GM11168 (cell line): ENCODE measurements at regions not wholly inside any gene's neighbourhood (a gene's known extent, or its start where the extent isn't known, plus 50 kb on each side); places are given as distances from the start of the nearest gene placed in this dataset.
"Not testable (repeated sequence)": the region's sequence is repeated elsewhere in the genome, so short reads cannot be mapped to it uniquely, and the experiment has no call there.

Experiments
- in situ Hi-C: fragments of 300-500 bp; cut with MboI; formaldehyde crosslinking; loops from one replicate; pipeline ENCODE4 v1.12.0; 2022; ENCODE audit warnings: low sequenced_read_pairs; ENCODE audit not compliant: unreplicated experiment

- in situ Hi-C loops = not testable (repeated sequence)
These were observed 53.3 kb upstream of the ARL4D start for GRCh38 chr17:43345515-43345914.

DNA sequence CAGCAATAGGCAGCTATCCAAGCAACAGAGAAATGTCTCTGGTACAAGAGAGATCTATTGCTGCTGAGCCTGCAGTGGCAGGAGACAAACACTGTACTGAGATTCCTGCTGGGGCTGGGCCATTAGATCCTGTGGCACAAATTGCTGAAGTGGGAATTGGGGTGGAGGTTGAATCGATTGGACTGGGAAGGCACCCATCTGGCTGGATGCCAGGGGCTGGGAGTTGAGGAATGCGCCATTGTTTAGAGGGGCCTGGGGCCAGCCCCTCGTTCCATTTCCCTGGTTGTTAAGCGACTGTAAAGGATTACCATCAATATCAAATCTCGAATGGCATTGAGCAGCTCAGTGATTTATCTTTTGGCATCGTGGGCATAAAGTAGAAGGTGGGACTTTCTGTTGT is 54.1 kb upstream of the ARL4D start:
- in situ Hi-C loops = no loop called here

DNA sequence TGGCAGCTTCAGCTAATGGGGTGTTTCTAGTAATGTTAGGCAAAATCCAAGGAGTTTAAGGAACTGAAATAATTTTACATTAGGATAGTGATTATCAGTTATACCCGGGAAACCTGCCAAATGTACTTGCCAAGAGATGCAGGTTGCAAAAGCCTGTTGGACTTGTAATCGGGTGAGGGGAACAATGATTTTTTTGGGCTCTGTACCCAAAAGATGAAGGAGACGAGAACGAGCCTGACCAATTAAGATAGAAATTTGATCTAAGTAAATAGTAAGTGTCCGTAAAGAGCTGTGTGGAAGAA is 56.3 kb upstream of the ARL4D start:
- in situ Hi-C loops = no loop called here

DNA sequence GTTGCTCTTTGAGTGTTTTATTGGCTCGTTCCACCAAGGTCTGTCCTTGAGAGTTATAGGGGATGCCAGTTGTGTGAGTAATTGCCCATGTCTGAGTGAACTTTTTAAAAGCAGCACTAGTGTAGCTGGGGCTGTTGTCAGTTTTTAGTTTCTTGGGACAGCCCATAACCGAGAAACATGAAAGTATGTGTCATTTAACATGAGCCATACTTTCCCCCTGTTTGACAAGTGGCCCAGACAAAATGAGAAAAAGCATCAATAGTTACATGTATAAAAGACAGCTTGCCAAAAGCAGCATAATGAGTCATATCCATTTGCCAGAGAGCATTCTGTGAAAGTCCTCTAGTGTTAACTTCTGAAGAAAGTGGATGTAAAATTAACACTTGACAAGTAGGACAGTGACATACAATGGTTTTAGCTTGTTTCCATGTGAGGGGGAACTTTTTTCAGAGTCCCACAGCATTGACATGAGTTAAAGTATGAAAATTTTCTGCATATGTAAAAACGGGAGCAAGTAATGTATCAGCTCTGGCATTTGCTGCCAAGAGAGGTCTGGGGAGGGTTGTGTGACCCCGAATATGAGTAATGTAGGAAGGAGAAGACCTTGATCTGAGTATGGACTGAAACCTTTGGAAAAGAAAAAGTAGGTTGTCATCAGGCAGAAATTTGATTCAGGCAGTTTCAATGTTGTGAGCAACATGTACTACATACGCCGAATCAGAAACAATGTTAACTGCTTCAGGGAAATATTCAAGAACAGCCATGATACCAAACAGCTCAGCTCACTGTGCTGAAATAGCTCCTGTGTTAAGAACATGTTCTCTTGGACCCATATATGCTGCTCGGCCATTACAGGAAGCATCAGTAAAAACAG is 56.8 kb upstream of the ARL4D start:
- in situ Hi-C loops = no loop called here

DNA sequence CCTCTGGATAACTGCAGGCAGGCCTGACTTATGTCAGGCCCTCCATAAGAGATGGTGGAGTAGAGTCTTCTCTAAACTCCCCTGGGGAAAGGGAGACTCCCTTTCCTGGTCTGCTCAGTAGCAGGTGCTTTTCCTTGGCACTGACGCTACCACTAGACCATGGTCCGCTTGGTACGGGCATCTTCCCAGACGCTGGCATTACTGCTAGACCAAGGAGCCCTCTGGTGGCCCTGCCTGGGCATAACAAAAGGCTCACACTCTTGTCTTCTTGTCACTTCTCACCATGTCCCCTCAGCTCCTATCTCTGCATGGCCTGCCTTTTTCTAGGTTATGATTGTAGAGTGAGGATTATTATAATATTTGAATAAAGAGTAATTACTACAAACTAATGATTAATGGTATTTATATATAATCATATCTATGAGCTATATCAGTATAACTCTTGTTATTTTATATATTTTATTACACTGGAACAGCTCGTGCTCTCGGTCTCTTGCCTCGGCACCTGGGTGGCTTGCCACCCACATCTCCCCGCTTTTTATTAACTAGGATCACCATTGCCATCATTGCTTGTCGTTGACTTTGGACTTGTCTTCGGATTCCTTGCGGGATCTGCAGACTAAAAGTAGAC is 59.8 kb upstream of the ARL4D start:
- in situ Hi-C loops = loop anchor here (10.0 kb wide), 1 partner anchor 54 kb away; no protein-coding TSS in a partner anchor

DNA sequence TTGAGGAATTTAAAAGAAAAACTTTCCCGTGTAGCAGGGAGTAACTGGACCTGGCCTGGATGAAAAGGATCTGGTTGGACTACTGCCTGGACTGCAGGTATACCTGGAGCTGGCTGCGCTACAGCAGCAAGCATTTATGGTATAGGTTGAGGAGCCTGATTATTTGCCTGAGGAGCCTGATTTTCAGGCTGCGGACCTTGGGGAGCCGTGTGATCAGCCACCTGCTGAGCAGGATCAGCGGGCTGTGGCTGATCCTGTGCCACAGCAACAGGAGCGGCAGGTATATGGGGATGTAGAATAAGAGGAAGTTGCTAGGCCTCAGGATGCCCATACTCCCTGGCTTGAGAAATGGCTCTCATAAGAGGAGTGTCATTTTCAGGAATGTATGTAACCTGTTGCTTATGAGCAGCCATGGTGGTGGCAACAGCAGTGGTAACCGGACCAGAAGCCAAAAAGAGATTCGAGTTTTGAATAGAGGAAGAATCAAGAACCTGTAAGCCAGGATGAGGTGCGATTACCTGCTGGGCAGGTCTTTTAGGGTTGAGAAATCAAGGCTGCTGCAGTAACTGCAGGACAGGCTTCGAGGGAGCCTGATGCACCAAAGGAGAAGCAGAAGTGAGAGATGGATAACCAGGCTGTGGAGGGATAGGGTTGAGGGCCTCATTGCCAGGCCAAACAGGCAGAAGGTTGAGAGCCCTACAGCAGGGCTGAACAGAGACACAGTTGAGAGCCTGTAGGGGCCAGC is 60.9 kb upstream of the ARL4D start:
- in situ Hi-C loops = loop anchor here (10.0 kb wide), 1 partner anchor 53 kb away; no protein-coding TSS in a partner anchor

DNA sequence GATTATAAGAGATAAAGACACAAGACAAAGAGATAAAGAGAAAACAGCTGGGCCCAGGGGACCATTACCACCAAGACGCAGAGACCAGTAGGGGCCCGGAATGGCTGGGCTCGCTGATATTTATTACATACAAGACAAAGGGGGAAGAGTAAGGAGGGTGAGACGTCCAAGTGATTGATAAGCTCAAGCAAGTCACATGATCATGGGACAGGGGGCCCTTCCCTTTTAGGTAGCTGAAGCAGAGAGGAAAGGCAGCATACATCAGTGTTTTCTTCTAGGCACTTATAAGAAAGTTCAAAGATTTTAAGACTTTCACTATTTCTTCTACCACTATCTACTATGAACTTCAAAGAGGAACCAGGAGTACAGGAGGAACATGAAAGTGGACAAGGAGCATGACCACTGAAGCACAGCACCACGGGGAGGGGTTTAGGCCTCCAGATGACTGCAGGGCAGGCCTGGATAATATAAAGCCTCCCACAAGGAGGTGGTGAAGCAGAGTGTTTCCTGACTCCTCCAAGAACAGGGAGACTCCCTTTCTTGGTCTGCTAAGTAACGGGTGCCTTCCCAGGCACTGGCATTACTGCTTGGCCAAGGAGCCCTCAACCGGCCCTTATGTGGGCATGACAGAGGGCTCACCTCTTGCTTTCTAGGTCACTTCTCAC is 63.9 kb upstream of the ARL4D start:
- in situ Hi-C loops = loop anchor here (10.0 kb wide), 1 partner anchor 50 kb away; no protein-coding TSS in a partner anchor

- in situ Hi-C loops = loop anchor here (10.0 kb wide), 1 partner anchor 49 kb away; no protein-coding TSS in a partner anchor
These were observed 65.3 kb upstream of the ARL4D start for GRCh38 chr17:43333433-43333943.

DNA sequence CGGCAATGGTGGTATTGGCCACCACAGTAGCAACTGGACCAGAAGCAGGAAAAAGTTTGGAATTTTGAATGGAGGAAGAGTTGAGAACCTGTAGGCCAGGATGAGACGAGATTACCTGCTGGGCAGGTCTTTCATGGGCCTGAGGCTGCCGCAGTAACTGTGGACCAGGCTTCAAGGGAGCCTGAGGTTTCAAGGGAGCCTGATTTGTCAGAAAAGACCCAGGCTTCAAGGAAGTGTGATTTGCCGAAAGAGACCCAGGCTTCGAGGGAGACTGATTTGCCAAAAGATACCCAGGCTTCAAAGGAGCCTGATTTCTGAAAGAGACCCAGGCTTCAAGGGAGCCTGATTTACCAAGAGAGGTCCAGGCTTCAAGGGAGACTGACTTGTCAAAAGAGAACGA is 66.6 kb upstream of the ARL4D start:
- in situ Hi-C loops = loop anchor here (10.0 kb wide), 1 partner anchor 47 kb away; no protein-coding TSS in a partner anchor

- in situ Hi-C loops = loop anchor here (10.0 kb wide), 1 partner anchor 46 kb away; no protein-coding TSS in a partner anchor
These were observed 67.7 kb upstream of the ARL4D start for GRCh38 chr17:43330876-43331639.

- in situ Hi-C loops = no loop called here
These were observed 69.6 kb upstream of the ARL4D start for GRCh38 chr17:43329183-43329582.

DNA sequence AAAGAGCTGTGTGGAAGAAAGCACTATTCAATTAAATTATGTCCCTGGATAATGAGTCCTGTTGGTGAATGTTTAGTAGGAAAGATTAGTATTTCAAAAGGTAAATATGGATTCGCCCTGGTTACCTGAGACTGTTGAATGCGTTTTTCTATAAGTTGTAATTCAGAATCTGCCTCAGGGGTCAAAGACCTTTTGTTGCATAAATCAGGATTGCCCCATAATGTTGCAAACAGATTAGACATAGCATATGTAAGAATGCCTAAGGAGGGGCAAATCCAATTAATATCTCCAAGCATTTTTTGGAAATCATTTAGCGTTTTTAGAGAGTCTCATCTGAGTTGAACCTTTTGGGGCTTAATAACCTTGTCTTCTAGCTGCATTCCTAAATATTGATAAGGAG is 70.1 kb upstream of the ARL4D start:
- in situ Hi-C loops = no loop called here

DNA sequence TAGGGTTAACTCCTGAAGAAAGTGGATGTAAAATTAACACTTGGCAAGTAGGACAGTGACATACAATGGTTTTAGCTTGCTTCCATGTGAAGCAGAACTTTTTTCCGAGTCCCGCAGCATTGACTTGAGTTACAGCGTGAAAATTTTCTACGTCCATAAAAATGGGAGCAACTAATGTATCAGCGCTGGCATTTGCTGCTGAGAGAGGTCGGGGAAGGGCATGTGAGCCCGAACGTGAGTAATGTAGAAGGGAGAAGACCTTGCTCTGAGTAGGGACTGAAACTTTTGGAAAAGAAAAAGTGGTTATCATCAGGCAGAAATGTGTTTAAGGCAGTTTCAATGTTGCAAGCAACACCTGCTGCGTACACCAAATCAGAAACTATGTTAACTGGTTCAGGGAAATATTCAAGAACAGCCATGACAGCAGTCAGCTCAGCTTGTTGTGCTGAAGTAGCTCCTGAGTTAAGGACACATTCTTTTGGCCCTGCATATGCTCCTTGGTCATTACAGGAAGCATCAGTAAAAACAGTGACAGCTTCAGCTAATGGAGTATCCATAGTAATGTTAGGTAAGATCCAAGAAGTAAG is 70.9 kb upstream of the ARL4D start:
- in situ Hi-C loops = no loop called here

GRCh38 chr17:43327421-43327820 is 71.4 kb upstream of the ARL4D start:
- in situ Hi-C loops = no loop called here

GRCh38 chr17:43326490-43327275 is 72.1 kb upstream of the ARL4D start:
- in situ Hi-C loops = no loop called here

GRCh38 chr17:43324205-43324893 is 74.4 kb upstream of the ARL4D start:
- in situ Hi-C loops = no loop called here

- in situ Hi-C loops = loop anchor here (5.0 kb wide), 1 partner anchor 102 kb away; no protein-coding TSS in a partner anchor
These were observed 79.3 kb upstream of the ARL4D start for GRCh38 chr17:43319293-43320124.
